Tibial nerve (tissue), 3 donors: ENCODE measurements at regions not wholly inside any gene's neighbourhood (a gene's known extent, or its start where the extent isn't known, plus 50 kb on each side); places are given as distances from the start of the nearest gene placed in this dataset.

Experiments used
- POLR2A ChIP-seq, 2 donors: fragments of 450-650 bp; IDR thresholded peaks; one replicate each; pipeline ENCODE4 v1.6.1; 2017; ENCODE audit warnings: antibody characterized with exemption in 2 of 2, mild to moderate bottlenecking in 2 of 2, moderate library complexity in 2 of 2
- TF ChIP-seq, protein P1 (sequence below), 5 experiments: fragments of 200-600 bp in 3 of 5; fragments of 450-650 bp in 2 of 5; sonication (generic) in 3 of 5; IDR thresholded peaks; one replicate each; pipeline ENCODE4 v1.5.1; 2016 to 2019; ENCODE audit warnings: antibody characterized with exemption in 5 of 5, mild to moderate bottlenecking in 3 of 5, moderate library complexity in 2 of 5

DNA sequence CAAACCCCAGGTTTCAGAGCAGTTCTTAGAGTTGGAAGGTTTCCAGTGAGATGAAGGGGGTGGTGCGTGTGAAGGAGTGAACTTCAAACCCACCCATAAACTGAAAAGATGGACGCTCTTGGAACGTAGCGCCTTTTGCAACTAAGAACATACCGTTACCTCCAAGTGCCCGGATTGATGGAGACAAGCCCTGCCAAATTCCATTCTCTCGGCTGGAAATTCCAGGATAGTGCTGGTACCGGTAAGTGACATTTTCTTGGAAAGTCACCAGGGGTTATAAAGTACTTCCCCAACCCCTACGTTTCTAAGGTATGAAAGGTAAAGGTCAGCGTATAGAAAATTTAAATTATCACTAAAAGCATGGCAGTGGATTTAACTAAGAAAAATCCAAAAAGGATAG is 91.6 kb upstream of the CLDN14 start:
- TF ChIP-seq POLR2A (IDR thresholded peaks at IDR 0.05) = no peak
- TF ChIP-seq, protein P1, sequence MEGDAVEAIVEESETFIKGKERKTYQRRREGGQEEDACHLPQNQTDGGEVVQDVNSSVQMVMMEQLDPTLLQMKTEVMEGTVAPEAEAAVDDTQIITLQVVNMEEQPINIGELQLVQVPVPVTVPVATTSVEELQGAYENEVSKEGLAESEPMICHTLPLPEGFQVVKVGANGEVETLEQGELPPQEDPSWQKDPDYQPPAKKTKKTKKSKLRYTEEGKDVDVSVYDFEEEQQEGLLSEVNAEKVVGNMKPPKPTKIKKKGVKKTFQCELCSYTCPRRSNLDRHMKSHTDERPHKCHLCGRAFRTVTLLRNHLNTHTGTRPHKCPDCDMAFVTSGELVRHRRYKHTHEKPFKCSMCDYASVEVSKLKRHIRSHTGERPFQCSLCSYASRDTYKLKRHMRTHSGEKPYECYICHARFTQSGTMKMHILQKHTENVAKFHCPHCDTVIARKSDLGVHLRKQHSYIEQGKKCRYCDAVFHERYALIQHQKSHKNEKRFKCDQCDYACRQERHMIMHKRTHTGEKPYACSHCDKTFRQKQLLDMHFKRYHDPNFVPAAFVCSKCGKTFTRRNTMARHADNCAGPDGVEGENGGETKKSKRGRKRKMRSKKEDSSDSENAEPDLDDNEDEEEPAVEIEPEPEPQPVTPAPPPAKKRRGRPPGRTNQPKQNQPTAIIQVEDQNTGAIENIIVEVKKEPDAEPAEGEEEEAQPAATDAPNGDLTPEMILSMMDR (IDR thresholded peaks at IDR 0.05) = no peak
